ENCODE measurements at regions not wholly inside any gene's neighbourhood (a gene's known extent, or its start where the extent isn't known, plus 50 kb on each side); places are given as distances from the start of the nearest gene placed in this dataset.

GRCh38 chr10:10680496-10680895 is 337.2 kb upstream of the CELF2 start:
- no peak overlapping the region for H2AK5ac ChIP-seq (ENCODE audit: low read depth, low read length)
- H3K23ac ChIP-seq (ENCODE audit: low read depth, low read length) = no peak overlapping the region
- H2BK15ac ChIP-seq (ENCODE audit: low read depth, low read length) = no peak overlapping the region
- H2AK9ac ChIP-seq (replicated peaks; ENCODE audit: low read depth, low read length, poor library complexity) = no peak overlapping the region
- no TSS peak for BruUV-seq (replicated peaks)
- H3K9me3 ChIP-seq (ENCODE audit: control insufficient read depth, insufficient read depth, low read length) = no peaks in the 10 kb centered on the region
- no peak overlapping the region for H3K18ac ChIP-seq (ENCODE audit: low read depth, low read length)
- no peak overlapping the region for H3K4ac ChIP-seq (ENCODE audit: low read depth, low read length)
- ChIA-PET CTCF (no interaction called here), POLR2A (ENCODE audit: unreplicated experiment) (no interaction called here)
- ATAC-seq (ENCODE audit: low read depth) = no peak
- in situ Hi-C loops (cut with MboI; ENCODE audit: low sequenced_read_pairs) = loop anchor here (25.0 kb wide), 1 partner anchor 1343 kb away; no protein-coding TSS in a partner anchor
- H2BK120ac ChIP-seq (ENCODE audit: low read depth, low read length) = no peak overlapping the region
- H3K4me2 ChIP-seq (ENCODE audit: low read depth, low read length) = no peak overlapping the region
- H3K79me1 ChIP-seq (ENCODE audit: low read depth in 1 of 2, low read length in 2 of 2) = no peaks in the 10 kb centered on the region
- H2BK5ac ChIP-seq (ENCODE audit: low read depth, low read length, poor library complexity, severe bottlenecking) = no peak overlapping the region
- WGBS, 2 experiments (ENCODE audit: extremely low coverage in 2 of 2, insufficient read length in 1 of 2) = 80% methylated on average over 1 of the region's 5 CpGs; no CpG with 5 or more reads in 1 of the 2 experiments
- no peak overlapping the region for H4K5ac ChIP-seq (ENCODE audit: low read depth, low read length)
- dilution Hi-C loops (cut with HindIII; ENCODE audit: low sequenced_read_pairs, unreplicated experiment) = no loop called here
- no peak overlapping the region for H3K27ac ChIP-seq (ENCODE audit: insufficient read depth, low read length)
- H4K91ac ChIP-seq (ENCODE audit: insufficient read depth, low read depth, low read length) = no peak overlapping the region
- H4K8ac ChIP-seq (ENCODE audit: low read depth in 2 of 2, low read length in 2 of 2) = no peak overlapping the region
- TF ChIP-seq, protein P1, sequence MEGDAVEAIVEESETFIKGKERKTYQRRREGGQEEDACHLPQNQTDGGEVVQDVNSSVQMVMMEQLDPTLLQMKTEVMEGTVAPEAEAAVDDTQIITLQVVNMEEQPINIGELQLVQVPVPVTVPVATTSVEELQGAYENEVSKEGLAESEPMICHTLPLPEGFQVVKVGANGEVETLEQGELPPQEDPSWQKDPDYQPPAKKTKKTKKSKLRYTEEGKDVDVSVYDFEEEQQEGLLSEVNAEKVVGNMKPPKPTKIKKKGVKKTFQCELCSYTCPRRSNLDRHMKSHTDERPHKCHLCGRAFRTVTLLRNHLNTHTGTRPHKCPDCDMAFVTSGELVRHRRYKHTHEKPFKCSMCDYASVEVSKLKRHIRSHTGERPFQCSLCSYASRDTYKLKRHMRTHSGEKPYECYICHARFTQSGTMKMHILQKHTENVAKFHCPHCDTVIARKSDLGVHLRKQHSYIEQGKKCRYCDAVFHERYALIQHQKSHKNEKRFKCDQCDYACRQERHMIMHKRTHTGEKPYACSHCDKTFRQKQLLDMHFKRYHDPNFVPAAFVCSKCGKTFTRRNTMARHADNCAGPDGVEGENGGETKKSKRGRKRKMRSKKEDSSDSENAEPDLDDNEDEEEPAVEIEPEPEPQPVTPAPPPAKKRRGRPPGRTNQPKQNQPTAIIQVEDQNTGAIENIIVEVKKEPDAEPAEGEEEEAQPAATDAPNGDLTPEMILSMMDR (conservative IDR thresholded peaks at IDR 0.05; ENCODE audit: low read depth, low read length) = no peak
- no peak for TF ChIP-seq NFE2L2 (IDR thresholded peaks at IDR 0.05; ENCODE audit: low read depth, low read length)
- H3K9me1 ChIP-seq (ENCODE audit: insufficient read depth, low read length) = no peaks in the 10 kb centered on the region
- DNase-seq = no peak
- intact Hi-C loops (cut with micrococcal nuclease) = no loop called here
- no peak overlapping the region for H2BK20ac ChIP-seq (ENCODE audit: low read depth, low read length)
- no peak overlapping the region for H3K14ac ChIP-seq (replicated peaks; ENCODE audit: low read depth, low read length)
- H3K4me3 ChIP-seq (ENCODE audit: insufficient read depth, low read depth, low read length) = no peak overlapping the region
- no peaks in the 10 kb centered on the region for H3K36me3 ChIP-seq (ENCODE audit: control insufficient read depth, insufficient read depth, low read length)
- no peaks in the 10 kb centered on the region; the same call in 1 of the 2 replicates for H3K27me3 ChIP-seq (ENCODE audit: control insufficient read depth, insufficient read depth, low read length)
- no peak overlapping the region for H3K56ac ChIP-seq (ENCODE audit: extremely low read depth, insufficient read depth, low read length)
- H4K20me1 ChIP-seq (ENCODE audit: insufficient read depth, low read length) = no peaks in the 10 kb centered on the region
- no peaks in the 10 kb centered on the region for H3K4me1 ChIP-seq (ENCODE audit: control insufficient read depth, insufficient read depth, low read length)
- H2AFZ ChIP-seq (replicated peaks; ENCODE audit: low read length, poor library complexity) = no peak overlapping the region
- H3K9ac ChIP-seq (ENCODE audit: low read depth, low read length) = no peak overlapping the region

Data from IMR-90 (cell line).